Stomach (tissue), 8 donors: ENCODE measurements at regions not wholly inside any gene's neighbourhood (a gene's known extent, or its start where the extent isn't known, plus 50 kb on each side); places are given as distances from the start of the nearest gene placed in this dataset.

Source experiments
- DNase-seq, 2 donors: peaks; one replicate each; pipeline versions ENCODE4 v3.0.0 to v3.0.0-alpha.2; 2013 to 2019
- H3K27ac ChIP-seq, 5 donors: fragments of 200-600 bp in 4 of 5; sonication (generic) in 4 of 5; one replicate each; pipeline ENCODE4 v1.5.1; 2013 to 2019; ENCODE audit warnings: mild to moderate bottlenecking in 1 of 5, moderate library complexity in 1 of 5
- H3K27me3 ChIP-seq, 3 donors: fragments of 200-600 bp; sonication (generic); one replicate each; pipeline ENCODE4 v1.5.1; 2017 to 2019; ENCODE audit warnings: mixed run types in 1 of 3
- H3K36me3 ChIP-seq, 4 donors: fragments of 200-600 bp; sonication (generic); 1 replicate in 3 of 4; 2 replicates in 1 of 4; pipeline ENCODE4 v1.5.1; 2016 to 2019
- H3K4me1 ChIP-seq, 4 donors: fragments of 200-600 bp; sonication (generic); one replicate each; pipeline ENCODE4 v1.5.1; 2016 to 2019
- H3K4me3 ChIP-seq, 4 donors: fragments of 200-600 bp; sonication (generic) in 3 of 4; one replicate each; pipeline ENCODE4 v1.5.1; 2016 to 2019; ENCODE audit warnings: mild to moderate bottlenecking in 1 of 4
- H3K9me3 ChIP-seq, 4 donors: fragments of 200-600 bp; sonication (generic); one replicate each; pipeline ENCODE4 v1.5.1; 2016 to 2019
- EP300 ChIP-seq: sonication (generic); formaldehyde crosslinking; IDR thresholded peaks from one replicate; pipeline ENCODE4 v1.6.1; 2017; ENCODE audit warnings: antibody characterized with exemption
- POLR2A ChIP-seq, 4 donors: fragments of 450-650 bp; IDR thresholded peaks; one replicate each; pipeline ENCODE4 v1.6.1; 2016; ENCODE audit warnings: antibody characterized with exemption in 4 of 4, control low read depth in 2 of 4, mild to moderate bottlenecking in 1 of 4, moderate library complexity in 1 of 4
- POLR2AphosphoS5 ChIP-seq, 3 donors: sonication (generic); formaldehyde crosslinking; IDR thresholded peaks; one replicate each; pipeline ENCODE4 v1.6.1; 2016; ENCODE audit warnings: antibody characterized with exemption in 3 of 3
- WGBS, 5 donors: extraction: QIAGEN DNeasy Blood & Tissue Kit in 3 of 5; methylation state at CpG; one replicate each; pipeline versions ENCODE4 v1.1.5 to v1.1.7; 2013 to 2018; 5-methylcytosine and 5-hydroxymethylcytosine counted together
- intact Hi-C: fragments of 100-400 bp; cut with DNase I; formaldehyde crosslinking; loops from one replicate; pipeline ENCODE4 v1.15.1; 2023; ENCODE audit warnings: low total_unique reads
- TF ChIP-seq, protein P1 (sequence below), 7 experiments: fragments of 450-650 bp in 4 of 7; fragments of 200-600 bp in 3 of 7; sonication (generic) in 3 of 7; IDR thresholded peaks; one replicate each; pipeline ENCODE4 v1.5.1; 2016 to 2019; ENCODE audit warnings: antibody characterized with exemption in 7 of 7, control low read depth in 2 of 7, mild to moderate bottlenecking in 1 of 7
- donor health status: healthy with polysubstance abuse.
- donor health status: Bipolar disorder and iron deficiency.
- donor health status: healthy.

- no peak overlapping the region for H3K4me3 ChIP-seq
- H3K36me3 ChIP-seq, result no peaks in the 10 kb centered on the region
- TF ChIP-seq EP300 (no peak), POLR2A (IDR thresholded peaks at IDR 0.05) (no peak), POLR2AphosphoS5 (IDR thresholded peaks at IDR 0.05) (no peak)
- TF ChIP-seq, protein P1, sequence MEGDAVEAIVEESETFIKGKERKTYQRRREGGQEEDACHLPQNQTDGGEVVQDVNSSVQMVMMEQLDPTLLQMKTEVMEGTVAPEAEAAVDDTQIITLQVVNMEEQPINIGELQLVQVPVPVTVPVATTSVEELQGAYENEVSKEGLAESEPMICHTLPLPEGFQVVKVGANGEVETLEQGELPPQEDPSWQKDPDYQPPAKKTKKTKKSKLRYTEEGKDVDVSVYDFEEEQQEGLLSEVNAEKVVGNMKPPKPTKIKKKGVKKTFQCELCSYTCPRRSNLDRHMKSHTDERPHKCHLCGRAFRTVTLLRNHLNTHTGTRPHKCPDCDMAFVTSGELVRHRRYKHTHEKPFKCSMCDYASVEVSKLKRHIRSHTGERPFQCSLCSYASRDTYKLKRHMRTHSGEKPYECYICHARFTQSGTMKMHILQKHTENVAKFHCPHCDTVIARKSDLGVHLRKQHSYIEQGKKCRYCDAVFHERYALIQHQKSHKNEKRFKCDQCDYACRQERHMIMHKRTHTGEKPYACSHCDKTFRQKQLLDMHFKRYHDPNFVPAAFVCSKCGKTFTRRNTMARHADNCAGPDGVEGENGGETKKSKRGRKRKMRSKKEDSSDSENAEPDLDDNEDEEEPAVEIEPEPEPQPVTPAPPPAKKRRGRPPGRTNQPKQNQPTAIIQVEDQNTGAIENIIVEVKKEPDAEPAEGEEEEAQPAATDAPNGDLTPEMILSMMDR (IDR thresholded peaks at IDR 0.05), result no peak
- 18 to 50% (median 19%) methylated on average over 1 of the region's 1 CpG for WGBS, 5 donors
- H3K27ac ChIP-seq, result no peak overlapping the region
- H3K4me1 ChIP-seq, result no peaks in the 10 kb centered on the region
- intact Hi-C loops, result no loop called here
- H3K9me3 ChIP-seq, result no peaks in the 10 kb centered on the region
- DNase-seq, result no peak
- H3K27me3 ChIP-seq, result no peaks in the 10 kb centered on the region
These were observed 62.3 kb upstream of the SYNDIG1 start for GRCh38 chr20:24407151-24407550.

DNA sequence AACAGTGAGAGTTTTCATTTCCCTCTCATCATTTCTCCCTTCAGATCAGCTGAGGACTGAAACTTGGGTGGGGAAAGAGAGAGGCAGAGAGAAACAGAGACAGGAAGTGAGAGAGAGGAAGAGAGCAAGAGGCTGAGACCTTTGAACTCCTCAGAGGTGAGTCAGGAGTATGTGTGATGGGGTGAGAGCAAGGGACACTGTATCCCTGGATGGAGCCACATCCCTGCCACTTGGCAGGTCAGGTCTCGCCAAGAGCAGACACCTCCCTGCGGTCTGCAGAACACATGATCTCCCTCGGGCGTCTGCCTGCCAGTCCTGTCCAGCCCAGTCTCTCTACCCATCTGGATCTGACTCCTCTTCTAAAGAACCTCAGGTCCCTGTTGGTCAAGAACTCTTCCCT, 62.7 kb upstream of the SYNDIG1 start:
- 60 to 83% (median 75%) methylated on average over 4 of the region's 4 CpGs for WGBS, 5 donors
- H3K27ac ChIP-seq, result no peak overlapping the region
- TF ChIP-seq POLR2AphosphoS5 (IDR thresholded peaks at IDR 0.05), result no peak
- TF ChIP-seq, protein P1 (IDR thresholded peaks at IDR 0.05), result no peak
- TF ChIP-seq EP300, result no peak
- TF ChIP-seq POLR2A (IDR thresholded peaks at IDR 0.05), result no peak
- intact Hi-C loops, result no loop called here
- no peaks in the 10 kb centered on the region for H3K27me3 ChIP-seq
- no peaks in the 10 kb centered on the region for H3K9me3 ChIP-seq
- DNase-seq, result no peak
- H3K4me3 ChIP-seq, result no peak overlapping the region
- no peaks in the 10 kb centered on the region for H3K4me1 ChIP-seq
- H3K36me3 ChIP-seq, result no peaks in the 10 kb centered on the region

DNA sequence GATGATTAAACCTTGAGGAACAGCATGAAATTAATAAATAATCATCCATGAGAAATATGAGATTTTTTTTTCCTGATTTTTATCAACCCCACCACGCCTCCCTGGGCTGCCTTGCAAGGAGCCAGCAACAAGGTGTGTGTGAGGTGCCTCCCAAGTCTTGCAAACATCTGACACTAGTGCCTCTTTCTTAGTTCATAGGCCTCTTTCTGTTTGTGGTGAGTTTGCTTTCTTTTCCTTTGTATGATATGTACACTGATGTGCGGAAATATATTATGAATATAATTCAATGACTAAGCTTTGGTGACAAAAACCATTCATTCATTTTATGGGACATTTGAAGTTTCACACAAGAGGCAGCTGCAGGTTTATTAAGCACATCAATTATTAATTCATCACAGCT, 63.2 kb upstream of the SYNDIG1 start:
- TF ChIP-seq, protein P1 (IDR thresholded peaks at IDR 0.05), result no peak
- TF ChIP-seq POLR2A (IDR thresholded peaks at IDR 0.05) (no peak), POLR2AphosphoS5 (IDR thresholded peaks at IDR 0.05) (no peak), EP300 (no peak)
- Histone ChIP-seq H3K9me3 (no peaks in the 10 kb centered on the region), H3K4me3 (no peak overlapping the region), H3K27ac (no peak overlapping the region), H3K36me3 (no peaks in the 10 kb centered on the region), H3K27me3 (no peaks in the 10 kb centered on the region), H3K4me1 (no peaks in the 10 kb centered on the region)
- intact Hi-C loops, result no loop called here
- WGBS, 5 donors, result 54 to 90% (median 80%) methylated on average over 2 of the region's 2 CpGs
- no peak for DNase-seq

DNA sequence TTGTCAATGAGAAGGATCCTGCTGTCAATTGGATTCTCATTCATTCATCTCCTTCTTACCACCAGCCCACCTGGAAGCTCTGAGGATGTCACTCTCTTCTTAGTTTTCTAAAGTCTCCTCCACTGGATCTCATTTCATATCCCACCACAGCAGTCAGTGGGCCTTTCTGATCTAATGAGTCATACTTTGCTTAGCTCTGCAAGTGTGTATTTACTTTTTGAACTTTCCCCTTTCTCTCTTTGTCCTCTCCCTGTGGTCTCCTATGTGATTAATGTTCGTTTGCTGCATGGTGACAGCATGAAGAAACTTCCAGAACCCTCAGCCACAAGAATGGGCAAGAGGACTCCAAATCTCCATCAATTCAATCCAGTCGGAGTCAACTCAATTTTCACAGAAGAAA, 63.6 kb upstream of the SYNDIG1 start:
- DNase-seq, result no peak
- Histone ChIP-seq H3K27ac (no peak overlapping the region), H3K4me3 (no peak overlapping the region), H3K27me3 (no peaks in the 10 kb centered on the region), H3K36me3 (no peaks in the 10 kb centered on the region), H3K4me1 (no peaks in the 10 kb centered on the region), H3K9me3 (no peaks in the 10 kb centered on the region)
- intact Hi-C loops, result no loop called here
- WGBS, 5 donors, result 45 to 64% (median 57%) methylated on average over 2 of the region's 2 CpGs
- no peak for TF ChIP-seq POLR2A (IDR thresholded peaks at IDR 0.05)
- TF ChIP-seq, protein P1 (IDR thresholded peaks at IDR 0.05), result no peak
- no peak for TF ChIP-seq EP300
- no peak for TF ChIP-seq POLR2AphosphoS5 (IDR thresholded peaks at IDR 0.05)
